ENCODE measurements at regions not wholly inside any gene's neighbourhood (a gene's known extent, or its start where the extent isn't known, plus 50 kb on each side); places are given as distances from the start of the nearest gene placed in this dataset.

DNA sequence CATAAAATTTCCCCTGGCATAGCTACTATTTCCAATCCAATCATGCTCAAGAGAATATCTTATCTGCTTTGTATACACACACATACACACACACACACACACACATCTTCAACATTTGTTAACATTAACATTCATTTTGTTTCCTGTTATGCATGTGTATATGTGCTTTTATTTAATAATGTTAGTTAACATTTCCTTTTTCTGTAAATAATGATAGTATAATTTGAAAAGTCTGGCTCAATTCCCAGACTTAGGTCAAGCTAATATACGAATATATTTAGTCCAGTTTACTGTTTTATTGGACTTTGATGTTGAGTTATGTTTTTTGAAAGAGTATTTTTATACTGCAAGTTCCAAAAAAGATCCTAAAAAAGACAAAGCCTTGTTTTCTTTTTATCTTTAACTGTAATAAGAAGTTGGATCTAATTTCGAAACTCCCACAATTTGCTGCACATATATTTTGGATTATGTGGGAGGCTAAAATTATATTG, 1072.4 kb downstream of the EFNB2 start:
- ChIA-PET CTCF (no interaction called here), POLR2A (ENCODE audit: unreplicated experiment) (no interaction called here)
- no peaks in the 10 kb centered on the region for H3K36me3 ChIP-seq (ENCODE audit: control insufficient read depth, insufficient read depth, low read length)
- no peaks in the 10 kb centered on the region for H3K79me1 ChIP-seq (ENCODE audit: low read depth in 1 of 2, low read length in 2 of 2)
- no peak overlapping the region for H3K14ac ChIP-seq (replicated peaks; ENCODE audit: low read depth, low read length)
- H3K27me3 ChIP-seq (ENCODE audit: control insufficient read depth, insufficient read depth, low read length) = no peaks in the 10 kb centered on the region; the same call in 1 of the 2 replicates
- no peaks in the 10 kb centered on the region for H4K20me1 ChIP-seq (ENCODE audit: insufficient read depth, low read length)
- intact Hi-C loops (cut with micrococcal nuclease) (no loop called here), dilution Hi-C loops (cut with HindIII; ENCODE audit: low sequenced_read_pairs, unreplicated experiment) (no loop called here), in situ Hi-C loops (cut with MboI; ENCODE audit: low sequenced_read_pairs) (no loop called here)
- H3K9me3 ChIP-seq (ENCODE audit: control insufficient read depth, insufficient read depth, low read length) = peaks cover 3% of the 10 kb centered on the region; the same call in 1 of the 2 replicates
- no peak overlapping the region for H2AK5ac ChIP-seq (ENCODE audit: low read depth, low read length)
- DNase-seq = peak; percentile 62
- WGBS, 2 experiments (ENCODE audit: extremely low coverage in 2 of 2, insufficient read length in 1 of 2) = no CpG with 5 or more reads among the region's 2 CpGs
- no peaks in the 10 kb centered on the region for H3K9me1 ChIP-seq (ENCODE audit: insufficient read depth, low read length)
- H3K56ac ChIP-seq (ENCODE audit: extremely low read depth, insufficient read depth, low read length) = no peak overlapping the region
- ATAC-seq (ENCODE audit: low read depth) = peak; percentile 76
- TF ChIP-seq FOS (IDR thresholded peaks at IDR 0.05; ENCODE audit: low read depth, low read length) = no peak
- TF ChIP-seq, protein P1, sequence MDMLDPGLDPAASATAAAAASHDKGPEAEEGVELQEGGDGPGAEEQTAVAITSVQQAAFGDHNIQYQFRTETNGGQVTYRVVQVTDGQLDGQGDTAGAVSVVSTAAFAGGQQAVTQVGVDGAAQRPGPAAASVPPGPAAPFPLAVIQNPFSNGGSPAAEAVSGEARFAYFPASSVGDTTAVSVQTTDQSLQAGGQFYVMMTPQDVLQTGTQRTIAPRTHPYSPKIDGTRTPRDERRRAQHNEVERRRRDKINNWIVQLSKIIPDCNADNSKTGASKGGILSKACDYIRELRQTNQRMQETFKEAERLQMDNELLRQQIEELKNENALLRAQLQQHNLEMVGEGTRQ (IDR thresholded peaks at IDR 0.05; ENCODE audit: low read depth, low read length) = no peak
- no peak for TF ChIP-seq RFX5 (IDR thresholded peaks at IDR 0.05; ENCODE audit: low read depth, low read length)
- no peak for TF ChIP-seq ELK1 (IDR thresholded peaks at IDR 0.05; ENCODE audit: borderline replicate concordance, low read depth, low read length)
- TF ChIP-seq BHLHE40 (IDR thresholded peaks at IDR 0.05; ENCODE audit: low read depth, low read length) = no peak
- TF ChIP-seq CHD1 (IDR thresholded peaks at IDR 0.05; ENCODE audit: low read depth, low read length) = no peak
- TF ChIP-seq, protein P2, sequence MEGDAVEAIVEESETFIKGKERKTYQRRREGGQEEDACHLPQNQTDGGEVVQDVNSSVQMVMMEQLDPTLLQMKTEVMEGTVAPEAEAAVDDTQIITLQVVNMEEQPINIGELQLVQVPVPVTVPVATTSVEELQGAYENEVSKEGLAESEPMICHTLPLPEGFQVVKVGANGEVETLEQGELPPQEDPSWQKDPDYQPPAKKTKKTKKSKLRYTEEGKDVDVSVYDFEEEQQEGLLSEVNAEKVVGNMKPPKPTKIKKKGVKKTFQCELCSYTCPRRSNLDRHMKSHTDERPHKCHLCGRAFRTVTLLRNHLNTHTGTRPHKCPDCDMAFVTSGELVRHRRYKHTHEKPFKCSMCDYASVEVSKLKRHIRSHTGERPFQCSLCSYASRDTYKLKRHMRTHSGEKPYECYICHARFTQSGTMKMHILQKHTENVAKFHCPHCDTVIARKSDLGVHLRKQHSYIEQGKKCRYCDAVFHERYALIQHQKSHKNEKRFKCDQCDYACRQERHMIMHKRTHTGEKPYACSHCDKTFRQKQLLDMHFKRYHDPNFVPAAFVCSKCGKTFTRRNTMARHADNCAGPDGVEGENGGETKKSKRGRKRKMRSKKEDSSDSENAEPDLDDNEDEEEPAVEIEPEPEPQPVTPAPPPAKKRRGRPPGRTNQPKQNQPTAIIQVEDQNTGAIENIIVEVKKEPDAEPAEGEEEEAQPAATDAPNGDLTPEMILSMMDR (conservative IDR thresholded peaks at IDR 0.05; ENCODE audit: low read depth, low read length) = no peak
- no peak for TF ChIP-seq MAZ (IDR thresholded peaks at IDR 0.05; ENCODE audit: borderline replicate concordance, low read depth, low read length)
- TF ChIP-seq RCOR1 (IDR thresholded peaks at IDR 0.05; ENCODE audit: insufficient replicate concordance, low read length) = no peak
- TF ChIP-seq RAD21 (IDR thresholded peaks at IDR 0.05; ENCODE audit: low read length) = no peak
- TF ChIP-seq SMC3 (IDR thresholded peaks at IDR 0.05; ENCODE audit: low read depth, low read length) = no peak
- TF ChIP-seq CEBPB (IDR thresholded peaks at IDR 0.05; ENCODE audit: low read depth, low read length) = no peak
- TF ChIP-seq POLR2A (IDR thresholded peaks at IDR 0.05; ENCODE audit: low read depth, low read length) = no peak
- TF ChIP-seq NFE2L2 (IDR thresholded peaks at IDR 0.05; ENCODE audit: low read depth, low read length) = no peak
- no peak for TF ChIP-seq MAFK (IDR thresholded peaks at IDR 0.05; ENCODE audit: low read depth, low read length)
- no peak for TF ChIP-seq MXI1 (IDR thresholded peaks at IDR 0.05; ENCODE audit: borderline replicate concordance, low read depth, low read length)
- no peak overlapping the region for H3K18ac ChIP-seq (ENCODE audit: low read depth, low read length)
- no peak overlapping the region for H2BK5ac ChIP-seq (ENCODE audit: low read depth, low read length, poor library complexity, severe bottlenecking)
- H3K4me1 ChIP-seq (ENCODE audit: control insufficient read depth, insufficient read depth, low read length) = no peaks in the 10 kb centered on the region
- no peak overlapping the region for H4K5ac ChIP-seq (ENCODE audit: low read depth, low read length)
- H3K4me3 ChIP-seq (ENCODE audit: insufficient read depth, low read depth, low read length) = no peak overlapping the region
- no peak overlapping the region for H2BK15ac ChIP-seq (ENCODE audit: low read depth, low read length)
- no peak overlapping the region for H3K23ac ChIP-seq (ENCODE audit: low read depth, low read length)
- no peak overlapping the region for H3K27ac ChIP-seq (ENCODE audit: insufficient read depth, low read length)
- H3K4me2 ChIP-seq (ENCODE audit: low read depth, low read length) = no peak overlapping the region
- no peak overlapping the region for H2AFZ ChIP-seq (replicated peaks; ENCODE audit: low read length, poor library complexity)
- BruUV-seq (replicated peaks) = no TSS peak
- no peak overlapping the region for H2BK120ac ChIP-seq (ENCODE audit: low read depth, low read length)
- H3K9ac ChIP-seq (ENCODE audit: low read depth, low read length) = no peak overlapping the region
- no peak overlapping the region for H2BK20ac ChIP-seq (ENCODE audit: low read depth, low read length)
- H4K8ac ChIP-seq (ENCODE audit: low read depth in 2 of 2, low read length in 2 of 2) = no peak overlapping the region
- H4K91ac ChIP-seq (ENCODE audit: insufficient read depth, low read depth, low read length) = no peak overlapping the region
- H2AK9ac ChIP-seq (replicated peaks; ENCODE audit: low read depth, low read length, poor library complexity) = no peak overlapping the region
- H3K4ac ChIP-seq (ENCODE audit: low read depth, low read length) = no peak overlapping the region

All from IMR-90 (cell line).